Renal pelvis (tissue), 1 donor: ENCODE measurements at regions not wholly inside any gene's neighbourhood (a gene's known extent, or its start where the extent isn't known, plus 50 kb on each side); places are given as distances from the start of the nearest gene placed in this dataset.
"Not testable (repeated sequence)": the region's sequence is repeated elsewhere in the genome, so short reads cannot be mapped to it uniquely, and the experiment has no call there.

ENCODE experiments used
- DNase-seq: peaks from one replicate; pipeline ENCODE4 v3.0.0-alpha.2; 2013

- DNase-seq: not testable (repeated sequence)
Measured at GRCh38 chr14:38062223-38062622, 145.5 kb upstream of the SSTR1 start.

- DNase-seq: no peak
Measured at GRCh38 chr14:38063711-38064320, 143.9 kb upstream of the SSTR1 start.

DNA sequence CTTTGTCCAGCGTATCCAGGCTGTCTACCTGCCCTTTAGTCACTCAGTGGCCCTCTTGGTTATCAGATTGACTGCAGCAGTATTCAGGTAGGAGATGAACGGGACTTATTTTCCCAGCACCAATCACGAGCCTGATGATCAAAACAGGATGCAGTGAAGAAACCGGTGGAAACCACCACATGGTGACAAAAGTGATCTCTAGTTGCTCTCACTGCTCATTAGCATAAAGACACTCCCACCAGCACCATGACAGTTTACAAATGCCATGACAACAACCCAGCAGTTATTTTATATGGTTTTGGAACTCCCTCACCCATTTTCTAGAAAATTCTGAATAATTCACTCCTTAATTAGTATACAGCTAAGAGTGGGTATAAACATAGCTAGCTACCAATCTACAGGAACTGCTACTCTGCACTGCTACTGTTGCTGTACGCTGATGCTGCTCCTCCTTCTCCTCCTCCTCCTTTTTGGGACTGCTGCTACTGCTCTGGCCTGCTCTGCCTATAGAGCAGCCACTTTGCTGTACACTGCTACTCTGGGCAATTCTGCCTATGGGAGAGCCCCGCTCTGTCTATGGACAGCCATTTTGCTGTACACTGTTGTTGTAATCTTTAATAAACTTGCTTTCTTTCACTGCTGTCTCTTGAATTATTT, 142.5 kb upstream of the SSTR1 start:
- DNase-seq: no peak

- no peak for DNase-seq
Measured at GRCh38 chr14:38070061-38070588, 137.6 kb upstream of the SSTR1 start.

DNA sequence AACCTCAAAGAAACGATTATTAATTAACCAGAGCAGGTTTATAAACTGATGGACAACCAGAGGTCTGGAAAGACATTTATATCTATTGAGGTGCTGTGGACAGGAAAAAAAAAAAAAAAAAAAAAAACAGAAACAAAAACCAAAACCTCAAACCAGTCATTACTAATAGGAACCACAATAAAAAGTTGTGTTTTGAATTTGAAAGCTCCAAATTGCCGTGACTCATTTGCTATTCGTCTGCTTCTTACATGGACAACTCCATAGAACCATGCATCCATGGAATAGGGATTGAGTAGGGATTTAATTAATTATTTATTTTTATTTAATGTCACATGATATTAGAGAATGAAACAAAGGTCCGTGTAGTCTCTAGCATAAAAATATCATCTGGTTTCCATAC, 134.1 kb upstream of the SSTR1 start:
- no peak for DNase-seq

GRCh38 chr14:38074081-38074480, 133.6 kb upstream of the SSTR1 start:
- no peak for DNase-seq

DNA sequence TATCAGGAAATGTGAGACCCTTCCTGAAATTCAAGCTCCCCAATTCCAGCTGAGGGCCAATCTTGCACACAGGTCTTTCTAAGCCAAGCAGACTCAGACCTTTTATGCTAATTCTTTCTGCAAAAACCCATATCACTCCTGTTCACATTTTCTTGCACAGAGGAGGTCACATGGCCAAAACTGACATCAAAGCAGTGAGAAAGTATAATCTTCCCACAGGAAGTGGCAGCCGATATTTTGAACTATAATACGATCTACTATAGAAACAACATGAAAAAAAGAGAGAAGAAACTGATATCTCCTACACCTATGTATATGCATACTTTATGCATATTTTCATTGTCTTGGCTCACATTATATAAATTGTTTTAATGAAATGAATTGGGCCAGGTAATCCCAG, 132.9 kb upstream of the SSTR1 start:
- no peak for DNase-seq

DNA sequence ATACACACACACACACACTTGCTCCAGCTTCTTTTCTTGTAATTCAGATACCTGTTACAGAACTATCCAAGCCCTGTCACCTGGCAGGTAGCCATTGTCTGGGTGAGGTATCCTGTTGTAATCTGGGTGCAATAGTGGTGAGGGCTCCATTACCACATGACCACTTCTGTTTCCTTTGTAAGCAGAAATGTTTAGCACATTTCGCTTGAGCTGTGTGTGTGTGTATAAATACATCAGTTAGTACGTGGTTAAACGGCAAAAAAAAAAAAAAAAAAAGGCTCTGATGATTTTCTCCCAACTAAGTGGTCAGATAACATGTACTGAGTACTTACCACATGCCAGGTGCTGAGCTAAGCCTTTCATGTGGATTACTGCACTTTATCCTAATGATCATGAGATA, 129.3 kb upstream of the SSTR1 start:
- DNase-seq: no peak

DNA sequence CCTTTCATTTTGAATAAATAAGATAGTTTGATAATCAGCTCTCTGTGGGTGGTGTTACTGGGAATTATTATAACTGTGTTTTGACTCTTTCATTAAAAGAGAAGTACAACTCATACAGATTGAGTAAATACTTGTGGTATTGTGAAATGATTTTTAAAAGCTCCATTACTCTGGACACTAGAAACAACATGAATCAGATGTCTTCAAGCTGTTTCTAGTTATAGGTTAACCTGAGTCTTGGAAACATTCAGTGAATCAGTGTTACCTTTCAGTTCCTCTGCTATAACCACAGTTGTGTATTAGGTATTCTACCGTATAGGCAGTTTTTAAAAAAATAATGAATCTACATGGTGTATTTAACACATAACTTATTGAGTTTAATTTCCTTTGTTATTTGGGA, 128.4 kb upstream of the SSTR1 start:
- DNase-seq: no peak

- peak; percentile 46 for DNase-seq
Measured at GRCh38 chr14:38079886-38080285, 127.8 kb upstream of the SSTR1 start.

DNA sequence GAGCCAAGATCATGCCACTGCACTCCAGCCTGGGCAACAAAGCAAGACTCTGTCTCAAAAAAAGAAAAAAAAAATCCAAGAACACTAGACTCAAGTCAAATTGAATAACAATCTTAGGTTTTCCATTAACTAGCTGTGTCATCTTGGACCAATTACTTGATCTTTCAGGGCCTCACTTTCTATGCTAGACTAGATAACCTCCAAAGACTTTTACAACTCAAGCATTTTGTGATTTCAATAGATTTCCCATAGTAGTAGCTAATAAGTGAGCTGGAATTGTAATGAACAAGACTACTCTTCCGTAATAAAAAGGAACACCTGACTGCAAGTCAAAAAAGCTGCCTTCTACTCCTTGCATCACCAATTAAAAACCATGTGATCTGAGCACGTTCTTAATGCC, 127.0 kb upstream of the SSTR1 start:
- no peak for DNase-seq

- DNase-seq: no peak
Measured at GRCh38 chr14:38083039-38083438, 124.7 kb upstream of the SSTR1 start.

- DNase-seq: no peak
Measured at GRCh38 chr14:38089123-38089522, 118.6 kb upstream of the SSTR1 start.

DNA sequence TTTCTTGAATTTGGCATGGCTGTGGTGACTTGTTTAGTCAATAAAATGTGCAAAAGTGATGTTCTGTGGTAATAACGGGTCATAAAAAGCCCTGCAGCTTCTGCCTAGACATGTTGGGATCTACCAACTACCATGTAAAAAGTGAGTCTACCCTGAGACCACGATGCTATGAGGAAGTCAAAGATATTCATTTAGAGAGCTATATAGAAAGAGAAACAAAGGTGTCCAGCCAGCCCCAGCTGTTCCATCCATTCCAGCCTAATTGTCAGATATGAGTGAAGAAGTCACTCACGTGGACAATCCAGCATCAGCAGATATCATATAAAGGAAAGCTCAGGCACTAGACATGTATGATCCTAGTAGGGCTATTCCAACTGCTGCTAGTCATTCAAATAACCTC, 117.2 kb upstream of the SSTR1 start:
- DNase-seq: no peak

DNA sequence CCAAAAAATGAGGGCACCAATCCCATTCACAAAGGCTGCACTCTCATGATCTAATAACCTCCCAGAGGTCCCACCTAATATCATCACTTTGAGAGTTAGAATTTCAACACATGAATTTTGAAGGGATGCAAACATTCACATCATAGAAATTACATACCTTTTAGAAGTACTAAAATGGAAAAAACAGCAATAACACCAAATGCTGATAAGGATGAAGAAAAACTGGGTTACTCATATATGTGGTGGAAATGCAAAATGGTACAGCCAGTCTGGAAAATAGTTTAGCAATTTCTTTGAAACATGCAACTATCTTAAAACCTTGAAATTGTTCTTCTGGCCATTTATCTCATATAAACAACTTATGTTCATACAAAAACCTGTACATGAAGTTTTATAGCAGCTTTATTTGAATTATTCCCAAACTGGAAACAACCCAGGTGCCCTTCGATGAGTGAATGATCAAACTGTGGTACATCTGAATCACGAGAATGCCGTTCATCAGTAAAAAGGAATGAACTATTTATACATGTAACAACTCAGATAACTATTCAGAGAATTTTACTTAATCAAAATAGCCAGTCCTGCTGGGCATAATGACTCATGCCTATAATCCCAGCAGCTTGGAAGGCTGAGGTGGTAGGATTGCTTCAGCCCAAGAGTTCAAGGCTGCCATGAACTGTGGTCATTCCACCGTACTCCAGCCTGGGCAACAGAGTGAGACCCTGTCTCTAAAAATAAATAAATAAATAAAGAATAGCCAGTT, 109.4 kb upstream of the SSTR1 start:
- DNase-seq: no peak

GRCh38 chr14:38101679-38102078, 106.0 kb upstream of the SSTR1 start:
- no peak for DNase-seq

DNA sequence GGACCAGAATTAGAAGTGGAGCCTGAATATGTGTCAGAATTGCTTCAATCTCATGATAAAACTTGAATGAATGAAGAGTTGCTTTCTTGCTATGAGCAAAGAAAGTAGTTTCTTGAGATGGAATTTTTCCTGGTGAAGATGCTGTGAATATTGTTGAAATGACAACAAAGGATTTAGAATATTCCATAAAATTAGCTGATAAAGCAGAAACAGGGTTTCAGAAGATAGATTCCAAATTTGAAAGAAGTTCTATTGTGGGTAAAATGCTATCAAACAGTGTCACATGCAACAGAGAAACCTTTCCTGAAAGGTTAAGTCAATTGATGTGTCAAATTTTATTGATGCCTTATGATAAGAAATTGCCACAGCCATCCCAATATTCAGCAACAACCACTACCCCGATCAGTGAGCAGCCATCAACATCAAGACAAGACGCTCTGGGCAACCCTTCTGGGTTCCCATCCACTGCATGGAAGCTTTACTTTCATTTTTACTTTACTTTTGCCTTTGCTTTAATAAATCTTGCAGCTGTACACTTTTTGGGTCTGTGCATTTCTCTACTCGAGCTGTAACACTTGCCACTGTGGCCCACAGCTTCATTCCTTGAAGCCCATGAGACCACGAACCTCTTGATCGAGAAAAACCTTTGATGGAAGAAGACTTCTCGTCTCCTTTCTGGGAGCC, 104.0 kb upstream of the SSTR1 start:
- no peak for DNase-seq

- no peak for DNase-seq
Measured at GRCh38 chr14:38105106-38105702, 102.5 kb upstream of the SSTR1 start.

GRCh38 chr14:38107216-38107631, 100.5 kb upstream of the SSTR1 start:
- no peak for DNase-seq

DNA sequence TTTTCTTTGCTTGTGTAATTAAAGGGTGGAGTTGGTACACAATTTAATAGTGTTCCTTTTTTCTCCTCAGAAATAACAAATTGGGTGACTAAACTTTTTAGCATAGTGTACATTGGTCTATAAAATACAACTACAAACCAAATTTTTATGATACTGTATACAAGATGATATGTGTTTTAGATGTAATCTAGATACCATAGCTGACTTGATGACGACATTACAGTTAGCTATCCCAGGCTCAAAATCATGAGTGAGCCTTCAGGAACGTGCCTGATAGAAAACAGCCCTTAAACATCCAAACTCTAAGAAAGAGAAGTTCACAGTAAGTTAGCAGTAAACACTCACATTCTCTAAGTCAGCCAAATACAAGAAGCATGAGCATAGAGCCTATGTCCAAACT, 99.0 kb upstream of the SSTR1 start:
- no peak for DNase-seq

DNA sequence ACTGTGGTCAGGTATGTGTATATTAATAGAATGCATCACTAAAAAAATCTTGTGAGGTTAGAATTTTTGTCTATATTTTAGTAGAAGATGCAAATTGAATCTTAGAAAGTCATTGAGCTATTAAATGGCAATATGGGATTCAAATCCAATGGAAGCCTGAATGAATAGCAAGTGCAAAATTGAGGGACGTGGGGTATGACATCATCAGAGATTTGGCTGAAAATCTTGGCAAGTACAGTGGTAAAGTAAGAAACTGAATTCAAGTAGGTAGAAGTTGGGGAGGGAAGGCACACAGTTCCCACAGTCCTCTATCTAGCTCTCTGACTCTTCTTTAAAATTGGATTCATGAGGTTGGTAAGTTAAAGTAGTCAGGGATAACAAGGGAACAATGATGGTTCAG, 97.4 kb upstream of the SSTR1 start:
- DNase-seq: no peak

DNA sequence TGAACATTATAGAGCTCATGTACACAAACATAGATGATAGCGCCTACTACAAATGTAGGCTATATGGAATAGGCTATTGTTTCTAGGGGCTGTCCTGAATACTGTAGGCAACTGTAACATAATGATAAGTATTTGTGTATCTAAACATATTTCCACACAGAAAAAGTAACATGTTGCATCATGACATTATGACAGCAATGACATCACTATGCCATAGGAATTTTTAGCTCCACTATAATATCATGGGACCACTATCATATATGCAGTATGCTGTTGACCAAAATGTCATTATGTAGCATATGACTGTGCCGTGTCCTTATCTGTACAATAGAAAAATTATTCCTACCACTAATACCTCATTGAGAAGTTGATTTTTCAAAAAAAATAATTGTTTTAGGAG, 96.7 kb upstream of the SSTR1 start:
- no peak for DNase-seq
